GM21526 (cell line): ENCODE measurements at regions not wholly inside any gene's neighbourhood (a gene's known extent, or its start where the extent isn't known, plus 50 kb on each side); places are given as distances from the start of the nearest gene placed in this dataset.

Source experiments
- ATAC-seq: cut with Tn5 transposase; IDR thresholded peaks from one replicate; pipeline ENCODE4 v1.9.1; 2021; ENCODE audit warnings: moderate library complexity; ENCODE audit not compliant: unreplicated experiment, low FRiP score

DNA sequence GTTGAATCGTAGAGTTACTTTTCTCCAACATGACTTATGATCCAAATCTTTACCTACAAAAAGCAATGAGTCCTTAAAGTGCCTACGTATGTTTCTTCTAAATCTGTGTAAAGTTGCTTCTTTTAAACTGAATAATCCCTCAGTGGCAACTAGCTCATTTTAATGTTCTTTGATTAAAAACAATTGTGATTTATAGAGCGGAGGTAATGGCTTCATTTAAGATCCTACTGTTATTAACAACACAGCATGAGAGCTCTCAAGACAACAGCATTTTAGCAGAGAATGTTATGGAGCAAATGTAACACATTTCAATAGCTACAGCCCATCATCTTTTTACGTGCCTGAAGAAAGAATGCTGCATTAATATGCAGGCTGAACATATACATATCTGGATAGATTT, 55.3 kb upstream of the VGLL3 start:
- no peak for ATAC-seq

DNA sequence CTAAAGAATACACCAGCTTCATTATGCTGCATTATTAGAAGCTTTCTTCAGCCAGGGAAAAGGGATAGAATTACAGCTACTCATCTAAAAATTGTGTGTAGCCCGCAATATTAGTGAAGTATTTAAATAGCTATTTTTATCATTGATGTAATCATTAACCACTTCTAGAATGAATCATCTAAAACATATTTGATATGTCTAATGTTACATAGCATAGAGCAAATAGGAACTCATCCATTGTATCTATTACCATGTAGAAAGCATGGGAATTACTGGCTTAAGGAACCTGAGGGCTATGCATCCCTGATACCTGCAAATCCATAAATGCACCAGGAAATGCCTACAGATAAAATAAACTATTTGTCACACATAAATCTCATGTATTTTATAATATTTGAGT, 54.5 kb upstream of the VGLL3 start:
- no peak for ATAC-seq

DNA sequence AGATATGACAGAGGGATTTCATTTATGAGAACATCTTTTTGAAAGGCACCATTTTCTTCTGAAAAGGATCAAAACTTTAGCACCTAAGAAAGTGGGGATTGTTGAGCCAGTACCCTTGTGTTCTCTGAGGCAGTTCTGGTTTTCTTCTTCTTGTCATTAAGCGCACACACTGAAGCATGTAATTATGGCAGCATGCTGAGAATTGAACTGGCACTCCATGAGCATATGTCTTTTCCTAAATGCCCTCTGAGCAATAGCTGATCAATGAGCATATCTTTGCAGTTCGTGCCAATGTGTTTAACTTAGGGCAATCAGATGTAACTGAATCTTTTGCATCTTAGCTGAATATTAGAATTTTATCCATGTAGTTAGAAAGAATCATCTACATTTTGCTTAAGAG, 53.9 kb upstream of the VGLL3 start:
- no peak for ATAC-seq

DNA sequence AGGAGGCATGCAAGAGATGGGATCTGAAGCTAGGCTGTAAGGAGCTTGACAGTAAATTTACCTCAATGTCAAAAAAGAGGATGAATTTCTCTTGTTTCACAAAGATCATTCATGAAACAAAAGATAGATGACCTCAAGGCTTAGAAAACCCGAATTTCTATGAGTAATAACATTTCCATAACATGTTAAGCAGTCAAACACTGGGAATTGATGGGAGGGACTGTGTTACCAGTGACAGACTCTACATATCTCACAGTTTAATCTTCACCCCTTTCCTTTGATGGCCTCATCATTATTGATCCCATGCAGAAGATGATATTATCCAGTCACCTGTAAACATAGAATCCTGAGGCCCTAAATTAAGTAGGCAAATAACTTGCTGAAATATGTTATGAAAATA, 53.5 kb upstream of the VGLL3 start:
- ATAC-seq = no peak

GRCh38 chr3:87041191-87041590, 50.2 kb upstream of the VGLL3 start:
- ATAC-seq = no peak
